Lower leg skin (tissue), 4 donors: ENCODE measurements at regions not wholly inside any gene's neighbourhood (a gene's known extent, or its start where the extent isn't known, plus 50 kb on each side); places are given as distances from the start of the nearest gene placed in this dataset.

Experiments
- DNase-seq, 2 donors: peaks; one replicate each; pipeline ENCODE4 v3.0.0-alpha.2; 2019; ENCODE audit warnings: low spot score in 2 of 2
- H3K4me3 ChIP-seq: fragments of 200-600 bp; sonication (generic); 2 replicates; pipeline ENCODE4 v1.5.1; 2017; ENCODE audit warnings: mild to moderate bottlenecking, low read depth; ENCODE audit not compliant: poor library complexity, severe bottlenecking
- CTCF ChIP-seq, 3 donors: fragments of 450-650 bp; IDR thresholded peaks; one replicate each; pipeline ENCODE4 v1.5.1; 2016; ENCODE audit warnings: antibody characterized with exemption in 3 of 3, mild to moderate bottlenecking in 3 of 3, moderate library complexity in 2 of 3
- POLR2A ChIP-seq, 2 donors: fragments of 450-650 bp; IDR thresholded peaks; one replicate each; pipeline ENCODE4 v1.6.1; 2016 to 2017; ENCODE audit warnings: antibody characterized with exemption in 2 of 2, mild to moderate bottlenecking in 1 of 2, moderate library complexity in 1 of 2
- WGBS, 2 donors: methylation state at CpG; one replicate each; pipeline ENCODE4 v1.1.5; 2018; 5-methylcytosine and 5-hydroxymethylcytosine counted together
- intact Hi-C: fragments of 100-400 bp; cut with DNase I; formaldehyde crosslinking; loops from one replicate; pipeline ENCODE4 v1.15.0; 2023; ENCODE audit warnings: low total_unique reads

DNA sequence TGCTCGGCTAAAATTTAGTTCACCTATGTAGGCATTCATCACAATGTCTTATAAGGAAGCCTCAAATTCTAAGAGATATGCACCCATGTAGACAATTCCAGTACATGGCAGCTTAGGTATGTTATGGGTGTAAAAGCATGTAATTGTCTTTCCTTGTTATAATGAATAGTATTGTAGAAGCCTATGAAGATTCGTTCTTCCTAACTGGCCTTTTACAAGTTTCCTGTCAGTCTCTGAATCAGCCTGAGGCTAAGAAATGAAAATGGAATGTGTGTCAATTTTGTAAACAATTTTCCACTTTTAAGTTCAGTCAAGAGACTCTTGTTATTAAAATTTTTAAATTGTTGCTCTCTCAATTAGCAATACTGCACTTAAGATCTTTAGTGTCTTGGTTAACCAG is 189.9 kb upstream of the GALNT5 start:
- WGBS, 2 donors: 41 to 59% methylated on average over 2 of the region's 2 CpGs
- intact Hi-C loops: no loop called here
- DNase-seq: no peak
- H3K4me3 ChIP-seq: no peak overlapping the region
- no peak for TF ChIP-seq CTCF (IDR thresholded peaks at IDR 0.05)
- TF ChIP-seq POLR2A (IDR thresholded peaks at IDR 0.05): no peak

- TF ChIP-seq POLR2A (IDR thresholded peaks at IDR 0.05) (no peak), CTCF (IDR thresholded peaks at IDR 0.05) (no peak)
Observed at GRCh38 chr2:157068237-157068636, 189.3 kb upstream of the GALNT5 start.

DNA sequence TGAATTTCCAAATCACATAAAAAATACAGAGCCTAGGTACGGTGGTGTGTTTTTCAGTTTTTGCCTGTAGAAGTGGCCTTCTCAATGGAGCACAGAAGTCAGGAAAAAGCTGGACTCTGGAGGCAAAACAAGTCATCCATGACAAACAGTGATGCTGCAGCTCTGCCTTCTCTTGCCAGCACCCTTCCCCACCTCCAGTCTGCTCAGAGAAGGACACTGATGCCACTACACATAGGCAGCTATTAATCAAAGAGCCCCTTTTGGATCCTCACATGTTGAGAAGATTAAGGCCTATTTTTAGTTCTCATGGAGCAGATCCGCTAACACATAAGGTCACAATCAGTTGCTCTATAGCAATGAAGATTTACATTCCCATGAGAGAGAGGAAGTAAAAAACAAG is 181.6 kb upstream of the GALNT5 start:
- TF ChIP-seq POLR2A (IDR thresholded peaks at IDR 0.05): no peak
- no peak for TF ChIP-seq CTCF (IDR thresholded peaks at IDR 0.05)
- no peak for DNase-seq
- 72% methylated on average over 2 of the region's 2 CpGs for WGBS, 2 donors
- intact Hi-C loops: no loop called here
- no peak overlapping the region for H3K4me3 ChIP-seq

More at GRCh38 chr2:157068237-157068636, 189.3 kb upstream of the GALNT5 start:
- no peak for DNase-seq
- no peak overlapping the region for H3K4me3 ChIP-seq
- intact Hi-C loops: no loop called here
- 90 to 94% methylated on average over 1 of the region's 1 CpG for WGBS, 2 donors

GRCh38 chr2:157076526-157077161 is 180.9 kb upstream of the GALNT5 start:
- H3K4me3 ChIP-seq: no peak overlapping the region
- no peak for DNase-seq
- WGBS, 2 donors: 74 to 76% methylated on average over 3 of the region's 3 CpGs
- intact Hi-C loops: no loop called here
- TF ChIP-seq POLR2A (IDR thresholded peaks at IDR 0.05): no peak
- TF ChIP-seq CTCF (IDR thresholded peaks at IDR 0.05): no peak

- DNase-seq: no peak
- intact Hi-C loops: no loop called here
- TF ChIP-seq POLR2A (IDR thresholded peaks at IDR 0.05) (no peak), CTCF (IDR thresholded peaks at IDR 0.05) (no peak)
- H3K4me3 ChIP-seq: no peak overlapping the region
Observed at GRCh38 chr2:157077753-157078350, 179.7 kb upstream of the GALNT5 start.

GRCh38 chr2:157082950-157083349 is 174.6 kb upstream of the GALNT5 start:
- no peak overlapping the region for H3K4me3 ChIP-seq
- TF ChIP-seq CTCF (IDR thresholded peaks at IDR 0.05) (no peak), POLR2A (IDR thresholded peaks at IDR 0.05) (no peak)
- DNase-seq: no peak
- intact Hi-C loops: no loop called here
